ENCODE measurements at regions not wholly inside any gene's neighbourhood (a gene's known extent, or its start where the extent isn't known, plus 50 kb on each side); places are given as distances from the start of the nearest gene placed in this dataset.

- DNase-seq (ENCODE audit: low spot score), result no peak
- TF ChIP-seq CTCF (IDR thresholded peaks at IDR 0.05; ENCODE audit: extremely low read depth, missing control alignments), result no peak
Measured at GRCh38 chrX:39399387-39399786, 598.1 kb downstream of the MID1IP1 start.

- no peak for TF ChIP-seq CTCF (IDR thresholded peaks at IDR 0.05; ENCODE audit: extremely low read depth, missing control alignments)
Measured at GRCh38 chrX:39401483-39402110, 600.3 kb downstream of the MID1IP1 start.

GRCh38 chrX:39402158-39402557 lies 600.9 kb downstream of the MID1IP1 start:
- no peak for DNase-seq (ENCODE audit: low spot score)
- TF ChIP-seq CTCF (IDR thresholded peaks at IDR 0.05; ENCODE audit: extremely low read depth, missing control alignments), result no peak

More at GRCh38 chrX:39401483-39402110, 600.3 kb downstream of the MID1IP1 start:
- no peak for DNase-seq (ENCODE audit: low spot score)

- no peak for TF ChIP-seq CTCF (IDR thresholded peaks at IDR 0.05; ENCODE audit: extremely low read depth, missing control alignments)
- no peak for DNase-seq (ENCODE audit: low spot score)
Measured at GRCh38 chrX:39406799-39407198, 605.5 kb downstream of the MID1IP1 start.

GRCh38 chrX:39409246-39409917 lies 608.1 kb downstream of the MID1IP1 start:
- no peak for TF ChIP-seq CTCF (IDR thresholded peaks at IDR 0.05; ENCODE audit: extremely low read depth, missing control alignments)
- DNase-seq (ENCODE audit: low spot score), result no peak

- TF ChIP-seq CTCF (IDR thresholded peaks at IDR 0.05; ENCODE audit: extremely low read depth, missing control alignments), result no peak
- no peak for DNase-seq (ENCODE audit: low spot score)
Measured at GRCh38 chrX:39414290-39414854, 613.1 kb downstream of the MID1IP1 start.

GRCh38 chrX:39416547-39417260 lies 615.4 kb downstream of the MID1IP1 start:
- TF ChIP-seq CTCF (IDR thresholded peaks at IDR 0.05; ENCODE audit: extremely low read depth, missing control alignments), result no peak

More at GRCh38 chrX:39416547-39417260, 615.4 kb downstream of the MID1IP1 start:
- DNase-seq (ENCODE audit: low spot score), result no peak
